Fibroblast of villous mesenchyme (primary cell): ENCODE measurements at regions not wholly inside any gene's neighbourhood (a gene's known extent, or its start where the extent isn't known, plus 50 kb on each side); places are given as distances from the start of the nearest gene placed in this dataset.

ENCODE experiments used
- DNase-seq: peaks from one replicate; pipeline ENCODE4 v3.0.0-alpha.2; 2010; ENCODE audit warnings: low read depth
- H3K4me3 ChIP-seq: 2 replicates; pipeline ENCODE4 v1.5.1; 2011; ENCODE audit warnings: low read depth, mild to moderate bottlenecking, low read length
- TF ChIP-seq, protein P1 (sequence below): IDR thresholded peaks from 2 replicates; pipeline ENCODE4 v1.5.1; 2012; ENCODE audit warnings: low read depth, mild to moderate bottlenecking, low read length; ENCODE audit not compliant: insufficient read depth

DNA sequence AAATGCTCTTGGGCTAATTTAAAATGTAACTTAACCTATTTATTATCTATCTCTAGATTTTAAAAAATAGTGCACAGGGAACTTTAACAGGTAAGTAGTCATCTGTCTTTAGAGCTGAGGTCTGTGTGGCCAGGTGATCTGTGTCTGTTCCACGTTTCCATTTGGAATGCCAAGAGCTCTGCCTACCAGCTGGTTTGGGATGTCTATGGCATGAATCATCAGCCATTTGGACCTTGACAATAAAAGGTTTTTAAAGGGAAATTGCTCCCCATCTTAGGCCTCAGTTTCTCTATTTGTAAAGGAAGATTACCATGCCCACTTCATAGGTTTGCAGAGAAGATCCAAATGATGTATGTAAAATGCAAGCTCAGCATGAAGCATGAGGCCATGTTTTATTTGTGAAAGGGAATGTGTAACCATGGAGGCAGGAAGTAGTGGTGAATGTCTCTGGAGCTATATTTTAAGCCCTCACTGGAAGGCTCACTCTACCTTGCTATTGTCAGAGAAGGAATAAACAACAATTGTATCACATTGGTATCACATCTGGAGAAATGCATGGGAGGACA lies 548.1 kb upstream of the LMCD1 start:
- DNase-seq: no peak
- no peak overlapping the region for H3K4me3 ChIP-seq
- TF ChIP-seq, protein P1, sequence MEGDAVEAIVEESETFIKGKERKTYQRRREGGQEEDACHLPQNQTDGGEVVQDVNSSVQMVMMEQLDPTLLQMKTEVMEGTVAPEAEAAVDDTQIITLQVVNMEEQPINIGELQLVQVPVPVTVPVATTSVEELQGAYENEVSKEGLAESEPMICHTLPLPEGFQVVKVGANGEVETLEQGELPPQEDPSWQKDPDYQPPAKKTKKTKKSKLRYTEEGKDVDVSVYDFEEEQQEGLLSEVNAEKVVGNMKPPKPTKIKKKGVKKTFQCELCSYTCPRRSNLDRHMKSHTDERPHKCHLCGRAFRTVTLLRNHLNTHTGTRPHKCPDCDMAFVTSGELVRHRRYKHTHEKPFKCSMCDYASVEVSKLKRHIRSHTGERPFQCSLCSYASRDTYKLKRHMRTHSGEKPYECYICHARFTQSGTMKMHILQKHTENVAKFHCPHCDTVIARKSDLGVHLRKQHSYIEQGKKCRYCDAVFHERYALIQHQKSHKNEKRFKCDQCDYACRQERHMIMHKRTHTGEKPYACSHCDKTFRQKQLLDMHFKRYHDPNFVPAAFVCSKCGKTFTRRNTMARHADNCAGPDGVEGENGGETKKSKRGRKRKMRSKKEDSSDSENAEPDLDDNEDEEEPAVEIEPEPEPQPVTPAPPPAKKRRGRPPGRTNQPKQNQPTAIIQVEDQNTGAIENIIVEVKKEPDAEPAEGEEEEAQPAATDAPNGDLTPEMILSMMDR: no peak

DNA sequence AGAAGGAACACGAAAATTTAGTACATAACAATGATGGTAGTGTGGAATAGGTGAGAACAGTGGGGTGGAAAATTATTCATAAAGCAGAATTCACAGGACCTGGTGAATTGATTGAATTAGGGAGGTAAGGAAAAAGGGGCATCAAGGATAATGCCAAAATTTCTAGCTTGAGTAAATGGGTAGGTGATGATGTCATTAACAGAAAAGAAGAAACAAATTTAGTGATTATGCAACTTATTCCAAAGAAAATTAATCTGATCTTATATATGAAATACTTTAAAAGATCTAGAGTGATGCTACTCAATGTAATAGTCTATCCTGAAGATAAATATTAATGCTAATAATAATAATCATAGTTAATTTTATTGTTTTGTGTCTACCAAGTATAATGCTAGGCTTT lies 544.6 kb upstream of the LMCD1 start:
- TF ChIP-seq, protein P1: no peak
- DNase-seq: no peak
- no peak overlapping the region for H3K4me3 ChIP-seq

DNA sequence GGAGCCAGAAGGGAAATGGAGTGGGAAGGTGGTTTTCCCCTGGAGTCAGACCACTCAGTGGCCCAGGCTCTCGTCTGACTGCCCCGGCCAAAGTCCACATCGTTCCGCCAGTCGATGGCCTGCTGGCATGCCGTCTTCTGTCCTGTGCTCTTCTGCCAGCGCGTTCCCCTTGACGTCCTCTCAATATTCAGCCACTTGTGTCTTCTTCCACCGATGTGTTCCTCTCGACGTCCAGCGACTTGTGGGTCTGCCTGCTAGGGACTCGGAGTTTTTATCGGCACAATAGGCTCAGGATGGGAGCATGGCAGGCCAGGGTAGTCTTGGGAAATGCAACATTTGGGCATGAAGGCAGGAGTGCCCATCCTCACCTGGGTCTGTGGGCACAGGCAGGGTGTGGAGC lies 542.5 kb upstream of the LMCD1 start:
- TF ChIP-seq, protein P1: no peak
- no peak overlapping the region for H3K4me3 ChIP-seq
- no peak for DNase-seq

DNA sequence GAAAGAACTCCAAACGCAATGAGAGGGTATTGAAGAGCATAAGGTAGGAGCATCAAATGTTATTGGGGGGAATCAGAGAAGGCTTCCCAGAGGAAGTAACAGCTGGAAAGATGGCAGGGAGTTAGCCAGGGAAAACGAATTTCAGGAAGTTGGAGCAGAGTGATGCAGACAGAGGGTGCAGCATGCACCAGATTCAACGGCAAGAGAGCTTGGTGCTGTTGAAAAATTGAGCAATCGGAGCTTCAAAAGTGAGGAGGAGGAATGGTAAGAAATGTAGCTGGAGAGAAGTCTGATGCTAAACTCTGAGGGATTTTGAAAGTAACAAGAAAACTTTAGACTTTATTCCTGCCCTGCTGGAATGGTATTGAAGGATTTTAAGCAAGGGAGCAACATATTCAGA lies 541.0 kb upstream of the LMCD1 start:
- TF ChIP-seq, protein P1: no peak
- H3K4me3 ChIP-seq: no peak overlapping the region
- DNase-seq: no peak

DNA sequence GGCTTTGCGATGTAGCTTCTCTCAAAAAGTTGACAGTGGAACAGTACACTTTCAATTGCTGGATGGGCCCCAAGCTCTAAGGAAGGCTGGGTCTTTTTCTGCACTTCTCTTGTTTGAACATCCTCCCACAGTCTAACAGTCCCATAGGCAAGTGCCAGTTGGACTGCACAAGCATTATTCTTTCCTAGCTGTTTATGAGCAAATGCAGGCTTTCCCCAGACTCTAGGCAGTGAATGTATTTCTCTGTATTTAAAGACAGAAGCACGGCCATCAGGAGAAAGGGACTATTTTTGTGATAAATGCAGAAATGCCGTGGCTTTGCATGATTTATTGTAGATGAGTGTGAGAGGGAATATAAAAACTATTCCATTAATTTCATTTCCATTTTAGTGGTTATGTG lies 539.3 kb upstream of the LMCD1 start:
- no peak overlapping the region for H3K4me3 ChIP-seq
- DNase-seq: no peak
- TF ChIP-seq, protein P1: no peak

DNA sequence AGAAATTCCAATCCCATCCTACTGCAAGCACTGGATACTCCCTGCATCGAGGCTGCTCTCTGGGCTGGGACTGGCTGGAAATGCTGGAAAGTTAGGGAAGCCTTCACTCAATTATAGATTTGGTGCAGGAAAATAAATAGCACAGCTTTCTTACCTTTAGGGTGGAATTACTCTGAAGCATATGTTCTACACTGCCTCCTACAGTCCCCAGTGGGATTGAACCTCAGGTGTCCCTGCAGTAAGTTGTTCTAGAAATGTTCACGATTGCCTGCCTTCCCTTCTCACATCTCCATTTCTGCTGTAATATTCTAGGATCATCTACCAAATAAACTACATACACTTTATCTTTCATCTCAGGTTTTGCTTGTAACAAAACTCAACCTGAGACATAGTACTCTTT lies 536.7 kb upstream of the LMCD1 start:
- TF ChIP-seq, protein P1: no peak
- DNase-seq: no peak
- H3K4me3 ChIP-seq: no peak overlapping the region

DNA sequence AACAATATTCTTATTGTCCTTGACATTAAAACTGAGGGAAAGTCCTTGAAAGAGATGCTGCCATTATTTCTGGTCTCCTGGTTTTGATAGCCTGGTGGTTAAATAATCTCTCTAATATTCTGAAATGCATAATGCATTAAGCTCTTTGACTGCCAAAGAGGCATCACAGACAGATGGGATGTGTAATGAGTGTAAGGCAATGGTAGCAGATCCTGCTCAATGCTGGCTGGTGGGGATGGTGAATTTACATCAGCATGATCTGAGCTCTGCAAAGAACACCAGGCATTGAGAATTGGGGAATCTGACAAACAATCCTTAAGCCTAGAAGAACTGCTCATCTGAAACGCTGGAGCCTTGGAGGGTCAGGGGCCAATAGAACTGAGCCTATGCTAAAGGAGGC lies 528.6 kb upstream of the LMCD1 start:
- TF ChIP-seq, protein P1: no peak
- no peak overlapping the region for H3K4me3 ChIP-seq
- no peak for DNase-seq
